SKM-1 (cell line): ENCODE measurements at regions not wholly inside any gene's neighbourhood (a gene's known extent, or its start where the extent isn't known, plus 50 kb on each side); places are given as distances from the start of the nearest gene placed in this dataset.
"Not testable (repeated sequence)": the region's sequence is repeated elsewhere in the genome, so short reads cannot be mapped to it uniquely, and the experiment has no call there.

Experiments
- DNase-seq: peaks from one replicate; lab custom pipeline; 2025; ENCODE audit not compliant: unreplicated experiment; lab: John Stamatoyannopoulos, UW

DNA sequence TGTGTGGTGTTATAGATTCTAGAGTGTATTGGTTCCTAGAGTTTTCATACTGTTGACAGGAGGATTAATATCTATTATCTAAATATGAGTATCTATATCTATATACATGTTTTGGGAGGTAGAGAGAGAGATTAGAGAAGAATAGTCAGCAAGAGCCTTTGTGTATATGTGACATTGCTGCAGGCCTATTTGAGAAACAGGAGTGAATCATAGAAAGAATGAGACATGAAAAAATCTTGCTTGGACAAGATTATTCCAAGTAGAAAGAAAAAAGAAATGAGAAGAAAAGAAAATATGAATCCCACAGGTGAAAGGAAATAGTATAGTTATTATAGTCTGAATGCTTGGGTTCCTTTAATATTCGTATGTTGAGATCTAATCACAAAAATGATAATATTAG is 720.4 kb downstream of the RERGL start:
- DNase-seq = no peak

DNA sequence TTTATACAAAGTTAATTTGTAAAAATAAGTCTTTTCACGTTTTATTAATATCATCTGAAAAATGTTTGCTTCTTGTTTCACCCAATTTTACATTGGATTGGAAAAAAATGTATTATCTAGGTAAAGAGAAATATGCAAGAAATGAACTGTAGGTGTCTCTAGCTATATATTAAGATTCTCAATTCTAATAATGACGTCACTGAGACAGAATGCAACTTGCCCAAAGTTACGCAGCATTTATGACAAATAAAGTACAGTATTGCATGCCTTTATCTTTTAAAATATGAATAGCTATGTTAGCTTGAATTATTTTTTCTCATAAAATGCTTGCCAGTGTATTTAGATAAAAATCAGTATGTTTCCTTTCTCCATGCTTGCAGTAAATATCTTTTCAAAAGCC is 728.8 kb downstream of the RERGL start:
- DNase-seq = no peak

DNA sequence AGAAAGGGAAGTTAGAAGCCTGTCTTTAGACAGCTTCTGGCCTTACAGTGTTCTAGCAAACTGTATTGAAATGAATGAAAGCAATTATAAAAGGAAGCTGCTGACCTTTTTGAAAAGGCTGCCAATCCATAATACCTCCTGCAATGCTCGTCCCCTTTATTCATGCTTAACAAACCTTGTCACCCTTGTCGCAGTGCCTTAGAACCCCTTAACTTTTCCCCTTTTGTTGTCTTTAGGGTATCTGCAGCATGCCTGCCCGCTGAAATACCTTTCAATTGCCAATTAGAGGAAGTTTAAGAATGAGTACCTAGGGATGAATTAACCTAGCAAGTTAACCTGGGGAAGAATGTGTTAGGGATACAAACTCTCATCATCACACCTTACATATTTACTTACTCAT is 731.2 kb downstream of the RERGL start:
- no peak for DNase-seq

GRCh38 chr12:17357396-17357795 is 732.6 kb downstream of the RERGL start:
- DNase-seq = no peak

DNA sequence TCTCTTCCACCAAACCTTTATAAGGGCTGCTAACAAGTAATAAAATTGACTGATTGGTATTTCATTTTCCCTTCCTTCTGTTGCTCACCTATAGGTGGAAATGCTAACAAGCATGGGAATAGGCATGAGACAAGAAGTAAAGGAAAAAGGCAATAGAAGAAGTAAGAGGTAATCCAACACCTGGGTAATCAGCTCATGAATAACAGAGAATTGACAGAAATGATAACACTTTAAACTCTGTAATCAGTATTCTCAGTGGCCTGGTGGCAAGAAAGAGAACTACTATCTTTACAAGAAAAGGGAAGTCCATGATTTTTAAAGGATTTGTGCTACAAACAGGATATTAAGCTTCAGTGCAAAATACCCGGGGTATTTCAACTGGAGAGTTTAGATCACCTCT is 737.8 kb downstream of the RERGL start:
- peak; percentile 0 for DNase-seq

DNA sequence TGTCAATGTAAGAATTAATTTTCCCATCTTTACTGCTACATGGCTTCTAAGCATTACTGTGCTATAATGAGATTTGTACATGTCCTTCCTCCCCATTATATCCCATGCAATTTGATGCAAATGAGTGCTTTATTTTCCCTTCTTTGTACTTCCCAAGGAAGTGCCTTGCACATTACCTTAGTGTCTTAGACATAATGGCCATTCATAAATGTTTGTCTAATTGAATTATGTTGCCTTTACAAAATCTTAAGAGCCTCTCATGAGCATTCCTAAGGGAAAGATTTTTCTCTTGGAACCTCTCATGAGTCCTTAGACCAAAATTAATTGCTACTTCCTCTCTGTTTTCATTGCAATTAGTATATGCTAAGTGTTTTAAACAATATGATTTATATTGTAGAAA is 741.7 kb downstream of the RERGL start:
- DNase-seq = no peak

- no peak for DNase-seq
These were observed 738.7 kb upstream of the LMO3 start for GRCh38 chr12:17344649-17345048.

DNA sequence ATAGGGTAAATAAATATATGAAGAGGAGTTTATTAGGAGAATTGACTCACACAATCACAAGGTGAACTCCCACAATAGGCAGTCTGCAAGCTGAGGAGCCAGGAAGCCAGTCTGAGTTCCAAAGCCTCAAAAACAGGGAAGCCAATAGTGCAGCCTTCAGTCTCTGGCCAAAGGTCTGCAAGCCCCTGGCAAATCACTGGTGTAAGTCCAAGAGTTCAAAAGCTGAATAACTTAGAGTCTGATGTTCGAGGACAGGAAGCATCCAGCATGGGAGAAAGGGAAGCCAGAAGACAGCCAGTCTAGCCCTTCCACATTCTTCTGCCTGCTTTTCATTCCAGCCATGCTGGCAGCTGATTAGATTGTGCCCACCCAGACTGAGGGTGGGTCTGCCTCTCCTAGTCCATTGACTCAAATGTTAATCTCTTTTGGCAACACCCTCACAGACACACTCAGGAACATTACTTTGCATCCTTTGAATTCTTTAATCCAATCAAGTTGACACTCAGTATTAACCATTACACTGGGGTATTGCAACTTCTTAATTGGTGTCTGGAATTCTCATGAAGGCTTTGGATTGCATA is 736.5 kb upstream of the LMO3 start:
- no peak for DNase-seq

DNA sequence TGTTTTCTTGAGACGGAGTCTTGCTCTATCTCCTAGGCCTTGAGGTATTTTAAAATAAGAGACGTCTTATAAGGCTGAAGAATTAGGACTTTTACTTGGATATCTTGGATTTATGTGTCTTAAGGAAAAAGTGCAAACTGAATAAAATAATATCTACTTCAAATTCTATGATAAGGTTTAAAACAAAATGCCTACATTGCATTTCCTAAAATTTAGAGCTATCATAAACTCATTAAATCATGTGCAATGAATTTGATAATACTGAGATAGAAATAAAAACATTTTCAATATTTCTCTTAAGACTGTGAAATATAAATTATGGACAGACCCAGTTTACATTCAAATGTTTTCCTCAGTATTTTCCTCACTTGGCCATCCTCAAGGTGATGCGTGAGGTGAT is 729.5 kb upstream of the LMO3 start:
- no peak for DNase-seq

- DNase-seq = no peak
These were observed 728.8 kb upstream of the LMO3 start for GRCh38 chr12:17334784-17335183.

DNA sequence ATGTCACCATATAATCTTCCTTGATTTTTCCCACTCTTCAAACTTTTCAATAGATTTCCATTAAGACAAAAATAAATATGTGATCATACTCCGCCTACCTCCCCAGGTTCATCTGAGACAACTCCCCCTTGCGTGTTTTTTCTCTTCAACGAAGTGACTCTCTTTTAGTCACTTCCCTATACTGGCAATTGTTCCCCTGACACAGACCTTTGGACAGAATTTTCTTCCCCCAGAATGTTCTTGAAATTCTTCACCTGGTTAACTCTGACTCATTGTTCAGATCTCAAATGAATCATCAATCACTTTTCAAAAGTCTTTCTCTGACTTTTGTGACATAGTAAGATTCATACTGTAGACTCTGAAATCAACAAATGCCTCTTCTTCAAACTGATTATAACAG is 727.3 kb upstream of the LMO3 start:
- no peak for DNase-seq

GRCh38 chr12:17326649-17327048 is 720.7 kb upstream of the LMO3 start:
- no peak for DNase-seq

- no peak for DNase-seq
These were observed 716.1 kb upstream of the LMO3 start for GRCh38 chr12:17322090-17322489.

GRCh38 chr12:17304503-17305347 is 698.8 kb upstream of the LMO3 start:
- DNase-seq = no peak

DNA sequence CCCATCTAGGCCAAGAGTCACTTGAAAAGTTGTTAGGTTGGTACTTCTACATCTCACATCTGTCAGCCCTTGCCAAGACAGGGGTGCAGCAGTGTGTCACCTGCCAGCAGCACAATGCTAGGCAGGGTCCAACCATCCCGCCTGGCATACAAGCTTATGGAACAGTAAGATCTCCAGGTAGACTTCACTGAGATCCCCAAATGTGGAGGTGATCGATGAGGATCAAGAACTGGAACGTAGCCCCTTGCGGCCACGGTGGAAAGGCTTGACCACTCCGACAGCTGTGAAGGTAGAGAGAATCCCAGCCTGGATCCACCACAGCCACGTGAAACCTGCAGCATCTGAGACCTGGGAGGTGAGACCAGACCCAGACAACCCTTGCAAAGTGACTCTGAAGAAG is 696.0 kb upstream of the LMO3 start:
- DNase-seq = no peak

DNA sequence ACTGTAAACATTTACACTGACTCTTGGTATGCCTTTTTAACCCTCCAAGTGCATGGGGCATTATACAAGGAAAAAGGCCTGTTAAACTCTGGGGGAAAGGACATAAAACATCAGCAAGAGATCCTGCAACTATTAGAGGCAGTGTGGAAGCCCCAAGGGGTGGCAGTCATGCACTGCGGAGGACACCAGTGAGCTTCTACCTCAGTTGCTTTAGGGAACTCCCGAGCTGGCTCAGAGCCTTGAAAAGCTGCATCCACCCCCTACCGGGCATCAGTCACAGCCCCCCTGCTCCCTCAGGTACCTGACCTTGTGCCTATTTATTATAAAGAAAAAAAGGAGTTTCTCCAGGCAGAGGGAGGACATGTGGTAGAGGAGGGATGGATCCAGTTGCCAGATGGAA is 695.6 kb upstream of the LMO3 start:
- DNase-seq = no peak

- DNase-seq = no peak
These were observed 690.9 kb upstream of the LMO3 start for GRCh38 chr12:17296882-17297281.

- DNase-seq = no peak
These were observed 680.9 kb upstream of the LMO3 start for GRCh38 chr12:17286874-17287273.

DNA sequence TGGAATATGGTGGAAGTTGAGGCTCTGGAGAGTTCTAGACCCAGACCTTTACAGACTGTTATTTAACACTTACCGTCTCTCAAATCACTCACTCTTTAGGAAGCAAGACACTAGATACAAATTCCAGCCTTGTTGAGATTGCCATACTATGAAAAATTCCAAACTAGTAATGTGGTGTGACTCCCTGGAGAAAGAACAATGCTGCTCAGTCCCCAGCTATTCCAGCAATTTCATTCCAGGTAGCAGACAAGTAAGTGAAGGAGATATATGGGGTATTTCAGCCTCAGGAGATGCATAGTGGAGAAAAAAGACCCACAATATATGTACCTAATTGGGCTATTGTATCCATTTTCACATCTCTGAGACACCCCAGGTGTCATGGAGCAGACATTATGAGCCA is 678.9 kb upstream of the LMO3 start:
- DNase-seq = no peak

- no peak for DNase-seq
These were observed 677.6 kb upstream of the LMO3 start for GRCh38 chr12:17283563-17283962.

DNA sequence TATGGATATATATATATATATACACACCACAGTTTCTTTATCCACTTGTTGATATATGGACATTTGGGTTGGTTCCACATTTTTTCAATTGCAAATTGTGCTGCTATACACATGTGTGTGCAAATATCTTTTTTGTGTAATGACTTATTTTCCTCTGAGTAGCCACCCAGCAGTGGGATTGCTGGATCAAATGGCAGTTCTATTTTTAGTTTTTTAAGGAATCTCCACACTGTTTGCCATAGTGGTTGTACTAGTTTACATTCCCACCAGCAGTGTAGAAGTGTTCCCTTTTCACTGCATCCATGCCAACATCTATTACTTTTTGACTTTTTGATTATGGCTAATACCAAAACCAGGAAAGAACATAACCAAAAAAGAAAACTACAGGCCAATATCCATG is 676.2 kb upstream of the LMO3 start:
- DNase-seq = not testable (repeated sequence)

GRCh38 chr12:17278946-17279345 is 673.0 kb upstream of the LMO3 start:
- no peak for DNase-seq

GRCh38 chr12:17276196-17276595 is 670.2 kb upstream of the LMO3 start:
- DNase-seq = no peak
